H9 (cell line): ENCODE measurements at regions not wholly inside any gene's neighbourhood (a gene's known extent, or its start where the extent isn't known, plus 50 kb on each side); places are given as distances from the start of the nearest gene placed in this dataset.

Experiments used
- DNase-seq: peaks from one replicate; pipeline ENCODE4 v3.0.0-alpha.2; 2017
- H2AFZ ChIP-seq: one replicate; pipeline ENCODE4 v1.6.1; 2013; ENCODE audit warnings: mild to moderate bottlenecking, low read length, control low read depth, moderate library complexity
- H2AK5ac ChIP-seq: 2 replicates; pipeline ENCODE4 v1.6.1; 2013; ENCODE audit warnings: low read length, control low read depth, mixed read lengths; ENCODE audit not compliant: insufficient read length
- H2BK120ac ChIP-seq: one replicate; pipeline ENCODE4 v1.6.1; 2013; ENCODE audit warnings: low read depth, mild to moderate bottlenecking, low read length, control low read depth, inconsistent platforms; ENCODE audit not compliant: poor library complexity, severe bottlenecking
- H2BK12ac ChIP-seq: 2 replicates; pipeline ENCODE4 v1.6.1; 2013; ENCODE audit warnings: low read length, control low read depth, mixed read lengths, low read depth; ENCODE audit not compliant: insufficient read length
- H2BK15ac ChIP-seq: 2 replicates; pipeline ENCODE4 v1.6.1; 2013; ENCODE audit warnings: low read depth, low read length, control low read depth
- H2BK20ac ChIP-seq: one replicate; pipeline ENCODE4 v1.6.1; 2013; ENCODE audit warnings: low read depth, mild to moderate bottlenecking, low read length, control low read depth, inconsistent platforms; ENCODE audit not compliant: poor library complexity, severe bottlenecking
- H2BK5ac ChIP-seq: 2 replicates; pipeline ENCODE4 v1.6.1; 2013; ENCODE audit warnings: low read length, control low read depth, mixed read lengths; ENCODE audit not compliant: insufficient read length
- H3K14ac ChIP-seq: 2 replicates; pipeline ENCODE4 v1.6.1; 2013; ENCODE audit warnings: low read length, control low read depth; ENCODE audit not compliant: insufficient read depth
- H3K18ac ChIP-seq: 2 replicates; pipeline ENCODE4 v1.6.1; 2013; ENCODE audit warnings: low read depth, mild to moderate bottlenecking, mixed read lengths, low read length, control low read depth; ENCODE audit not compliant: insufficient read length
- H3K23ac ChIP-seq: 2 replicates; pipeline ENCODE4 v1.6.1; 2013; ENCODE audit warnings: low read length, control low read depth, mixed read lengths, low read depth; ENCODE audit not compliant: insufficient read length
- H3K23me2 ChIP-seq: 2 replicates; pipeline ENCODE4 v1.6.1; 2013; ENCODE audit warnings: low read depth, mild to moderate bottlenecking, mixed read lengths, low read length, control low read depth; ENCODE audit not compliant: insufficient read length, poor library complexity, severe bottlenecking
- H3K27ac ChIP-seq: 2 replicates; pipeline ENCODE4 v1.5.1; 2013; ENCODE audit warnings: low read length, control low read depth, mixed read lengths, low read depth; ENCODE audit not compliant: insufficient read length
- H3K27me3 ChIP-seq: 2 replicates; pipeline ENCODE4 v1.6.1; 2013; ENCODE audit warnings: low read length, control low read depth, inconsistent platforms; ENCODE audit not compliant: insufficient read depth
- H3K4ac ChIP-seq: 2 replicates; pipeline ENCODE4 v1.6.1; 2013; ENCODE audit warnings: low read depth, mild to moderate bottlenecking, control low read depth, inconsistent platforms, low read length, moderate library complexity
- H3K4me1 ChIP-seq: 2 replicates; pipeline ENCODE4 v1.6.1; 2013; ENCODE audit warnings: low read length, control low read depth, inconsistent platforms; ENCODE audit not compliant: insufficient read depth
- H3K4me2 ChIP-seq: 2 replicates; pipeline ENCODE4 v1.6.1; 2013; ENCODE audit warnings: low read length, control low read depth, mixed read lengths; ENCODE audit not compliant: insufficient read length, insufficient read depth
- H3K56ac ChIP-seq: 2 replicates; pipeline ENCODE4 v1.6.1; 2013; ENCODE audit warnings: low read depth, mild to moderate bottlenecking, mixed read lengths, low read length, control low read depth; ENCODE audit not compliant: insufficient read length
- H3K79me1 ChIP-seq: 2 replicates; pipeline ENCODE4 v1.6.1; 2013; ENCODE audit warnings: low read depth, mild to moderate bottlenecking, moderate library complexity, low read length, control low read depth, inconsistent platforms; ENCODE audit not compliant: insufficient read depth, poor library complexity, severe bottlenecking
- H3K79me2 ChIP-seq: 2 replicates; pipeline ENCODE4 v1.6.1; 2013; ENCODE audit warnings: low read length, control low read depth, inconsistent platforms; ENCODE audit not compliant: insufficient read depth
- H3K9ac ChIP-seq: 2 replicates; pipeline ENCODE4 v1.6.1; 2013; ENCODE audit warnings: low read length, control low read depth, mixed read lengths; ENCODE audit not compliant: insufficient read length; ENCODE audit errors: extremely low read depth
- H3K9me3 ChIP-seq: one replicate; pipeline ENCODE4 v1.6.1; 2013; ENCODE audit warnings: low read depth, low read length, inconsistent platforms; ENCODE audit not compliant: control insufficient read depth
- H3T11ph ChIP-seq: one replicate; pipeline ENCODE4 v1.6.1; 2013; ENCODE audit warnings: mild to moderate bottlenecking, low read length, control low read depth, inconsistent platforms
- H4K20me1 ChIP-seq: one replicate; pipeline ENCODE4 v1.6.1; 2013; ENCODE audit not compliant: control insufficient read depth, insufficient read length, insufficient read depth
- H4K5ac ChIP-seq: 2 replicates; pipeline ENCODE4 v1.6.1; 2013; ENCODE audit warnings: low read depth, mild to moderate bottlenecking, mixed read lengths, low read length, control low read depth; ENCODE audit not compliant: insufficient read length
- H4K8ac ChIP-seq: replicated peaks from 2 replicates; pipeline ENCODE4 v1.6.1; 2013; ENCODE audit warnings: low read length, control low read depth, mixed read lengths, low read depth; ENCODE audit not compliant: insufficient read length
- H4K91ac ChIP-seq: 2 replicates; pipeline ENCODE4 v1.6.1; 2013; ENCODE audit warnings: low read depth, mild to moderate bottlenecking, moderate library complexity, mixed read lengths, low read length, control low read depth; ENCODE audit not compliant: insufficient read length
- H3K27ac Mint-ChIP-seq, 3 experiments: 2 replicates in 2 of 3; 3 replicates in 1 of 3; pipeline ENCODE4 v1.8.0; 2020 to 2021; ENCODE audit warnings: mixed read lengths in 3 of 3, mild to moderate bottlenecking in 1 of 3, moderate library complexity in 1 of 3
- H3K27me3 Mint-ChIP-seq: 2 replicates; pipeline ENCODE4 v1.8.0; 2021; ENCODE audit warnings: low read depth, mild to moderate bottlenecking, moderate library complexity, mixed read lengths
- H3K36me3 Mint-ChIP-seq, 3 experiments: 2 replicates in 2 of 3; 3 replicates in 1 of 3; pipeline ENCODE4 v1.8.0; 2020 to 2021; ENCODE audit warnings: low read depth in 3 of 3, mixed read lengths in 3 of 3; ENCODE audit not compliant: insufficient read depth in 1 of 3
- H3K4me1 Mint-ChIP-seq, 2 experiments: 2 replicates each; pipeline ENCODE4 v1.8.0; 2020; ENCODE audit warnings: mixed read lengths in 2 of 2
- H3K4me3 Mint-ChIP-seq, 2 experiments: 2 replicates in 1 of 2; 3 replicates in 1 of 2; pipeline ENCODE4 v1.8.0; 2020 to 2021; ENCODE audit warnings: mild to moderate bottlenecking in 2 of 2, mixed read lengths in 2 of 2, moderate library complexity in 1 of 2
- H3K9me3 Mint-ChIP-seq, 2 experiments: 2 replicates in 1 of 2; 3 replicates in 1 of 2; pipeline ENCODE4 v1.8.0; 2020; ENCODE audit warnings: mild to moderate bottlenecking in 2 of 2, mixed read lengths in 2 of 2, moderate library complexity in 1 of 2
- WGBS: extraction: QIAGEN DNeasy Blood & Tissue Kit; methylation state at CpG from one replicate; pipeline ENCODE4 v1.1.7; 2013; ENCODE audit warnings: missing lambda C conversion rate, low lambda C conversion rate, mixed read lengths; ENCODE audit not compliant: insufficient read length; ENCODE audit errors: extremely low coverage; 5-methylcytosine and 5-hydroxymethylcytosine counted together
- TF ChIP-seq, protein P1 (sequence below): fragments of 200-600 bp; sonication (generic); conservative IDR thresholded peaks from 3 replicates; pipeline ENCODE4 v1.8.0; 2021; ENCODE audit warnings: antibody characterized with exemption, mild to moderate bottlenecking

DNA sequence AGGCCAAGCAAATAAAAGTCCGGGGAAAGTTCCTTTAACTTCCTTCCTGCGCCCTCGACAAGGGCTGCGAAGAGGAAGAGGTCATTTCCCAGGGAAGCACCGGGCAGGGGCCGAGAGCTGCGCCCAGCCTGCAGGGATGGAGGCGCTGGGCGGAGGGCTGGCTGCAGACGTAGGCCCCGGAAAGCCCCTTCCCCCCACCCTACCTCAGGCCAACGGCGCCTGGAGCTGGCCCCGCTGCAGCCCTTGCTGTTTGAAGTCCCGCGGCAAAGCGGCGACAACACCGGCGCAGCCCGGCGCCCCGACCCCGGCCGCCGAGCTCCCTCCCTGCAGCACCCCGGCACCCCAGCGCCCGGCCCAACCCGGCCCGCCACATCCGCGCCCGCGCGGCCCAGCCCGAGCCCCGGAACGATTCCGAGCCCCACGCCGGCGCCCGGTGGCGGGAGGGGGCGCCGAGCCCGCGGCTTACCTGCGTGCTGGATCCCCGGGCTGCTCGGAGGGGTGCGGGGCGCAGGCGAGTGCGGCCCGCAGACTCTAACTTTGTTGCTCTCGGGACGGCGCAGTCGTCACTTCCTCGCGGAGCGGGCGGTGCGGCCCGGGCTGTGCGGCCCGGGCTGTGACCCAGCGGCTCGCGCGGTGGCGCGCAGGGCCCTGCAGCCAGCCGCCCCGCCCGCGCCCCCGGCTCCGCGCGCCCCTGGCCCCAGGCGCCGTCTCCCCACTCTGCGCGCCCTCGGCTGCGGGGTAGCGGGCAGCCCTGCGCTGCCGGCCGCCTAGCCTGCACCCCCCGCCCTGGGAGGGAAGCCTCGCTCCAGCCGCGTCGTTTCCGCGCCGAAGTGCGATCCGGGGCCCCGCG lies 64.8 kb upstream of the PTGR2 start:
- Histone ChIP-seq H3K27me3 (peaks cover 21% of the 10 kb centered on the region; the same call in 1 of the 2 replicates), H3K27ac (no peak overlapping the region), H3K18ac (peak overlapping the region; percentile 54), H3K4me1 (peaks cover 3% of the 10 kb centered on the region; the same call in 1 of the 2 replicates), H2AK5ac (no peak overlapping the region), H4K91ac (no peak overlapping the region), H4K5ac (no peak overlapping the region), H3K79me2 (no peaks in the 10 kb centered on the region), H4K20me1 (no peaks in the 10 kb centered on the region), H2BK15ac (no peak overlapping the region), H3K14ac (peak overlapping the region; percentile 68), H3K4ac (no peak overlapping the region), H3K4me2 (peak overlapping the region; percentile 89), H3T11ph (no peak overlapping the region), H4K8ac (no peak overlapping the region), H3K23ac (no peak overlapping the region), H2BK20ac (no peak overlapping the region), H3K79me1 (no peaks in the 10 kb centered on the region), H3K23me2 (peaks cover 19% of the 10 kb centered on the region), H3K56ac (no peak overlapping the region), H3K9ac (peak overlapping the region; percentile 33), H2BK120ac (no peak overlapping the region), H2BK12ac (no peak overlapping the region), H2AFZ (peak overlapping the region; percentile 65), H3K9me3 (no peaks in the 10 kb centered on the region), H2BK5ac (no peak overlapping the region)
- H3K4me3 Mint-ChIP-seq = peak overlapping the region; percentile 72 to 91
- H3K27me3 Mint-ChIP-seq = peaks cover 93% of the 10 kb centered on the region
- peak; percentile 58 for DNase-seq
- no CpG with 5 or more reads among the region's 105 CpGs for WGBS
- H3K4me1 Mint-ChIP-seq = peaks cover 38 to 45% of the 10 kb centered on the region in 2 experiments
- no peaks in the 10 kb centered on the region; a peak in 1 of 5 replicates for H3K9me3 Mint-ChIP-seq
- H3K27ac Mint-ChIP-seq = no peak overlapping the region
- no peaks in the 10 kb centered on the region for H3K36me3 Mint-ChIP-seq
- TF ChIP-seq, protein P1, sequence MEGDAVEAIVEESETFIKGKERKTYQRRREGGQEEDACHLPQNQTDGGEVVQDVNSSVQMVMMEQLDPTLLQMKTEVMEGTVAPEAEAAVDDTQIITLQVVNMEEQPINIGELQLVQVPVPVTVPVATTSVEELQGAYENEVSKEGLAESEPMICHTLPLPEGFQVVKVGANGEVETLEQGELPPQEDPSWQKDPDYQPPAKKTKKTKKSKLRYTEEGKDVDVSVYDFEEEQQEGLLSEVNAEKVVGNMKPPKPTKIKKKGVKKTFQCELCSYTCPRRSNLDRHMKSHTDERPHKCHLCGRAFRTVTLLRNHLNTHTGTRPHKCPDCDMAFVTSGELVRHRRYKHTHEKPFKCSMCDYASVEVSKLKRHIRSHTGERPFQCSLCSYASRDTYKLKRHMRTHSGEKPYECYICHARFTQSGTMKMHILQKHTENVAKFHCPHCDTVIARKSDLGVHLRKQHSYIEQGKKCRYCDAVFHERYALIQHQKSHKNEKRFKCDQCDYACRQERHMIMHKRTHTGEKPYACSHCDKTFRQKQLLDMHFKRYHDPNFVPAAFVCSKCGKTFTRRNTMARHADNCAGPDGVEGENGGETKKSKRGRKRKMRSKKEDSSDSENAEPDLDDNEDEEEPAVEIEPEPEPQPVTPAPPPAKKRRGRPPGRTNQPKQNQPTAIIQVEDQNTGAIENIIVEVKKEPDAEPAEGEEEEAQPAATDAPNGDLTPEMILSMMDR = no peak
